ENCODE measurements at regions not wholly inside any gene's neighbourhood (a gene's known extent, or its start where the extent isn't known, plus 50 kb on each side); places are given as distances from the start of the nearest gene placed in this dataset.
A peak's percentile ranks its signal among the peaks of the same experiment; 100 is the strongest.

- peaks cover 27 to 37% of the 10 kb centered on the region in 2 experiments for H3K4me1 Mint-ChIP-seq
- peak overlapping the region; percentile 93 for H3K27ac ChIP-seq (ENCODE audit: insufficient read length, low read depth, low read length)
- H3K18ac ChIP-seq (ENCODE audit: insufficient read length, low read depth, low read length) = no peak overlapping the region
Measured at GRCh38 chr11:92441443-92441726, 216.8 kb downstream of the FAT3 start.

More at GRCh38 chr11:92441443-92441726, 216.8 kb downstream of the FAT3 start:
- no peak overlapping the region for H2BK15ac ChIP-seq (ENCODE audit: low read depth, low read length)
- peaks cover 2% of the 10 kb centered on the region; the same call in 1 of the 2 replicates for H3K79me2 ChIP-seq (ENCODE audit: insufficient read depth, low read length)
- no peak for DNase-seq
- no peaks in the 10 kb centered on the region for H3K9me3 ChIP-seq (ENCODE audit: control insufficient read depth, low read depth, low read length)
- H3K4ac ChIP-seq (ENCODE audit: low read depth, low read length) = no peak overlapping the region
- peak overlapping the region; percentile 90 to 97 (median 93) for H3K27ac Mint-ChIP-seq
- no peaks in the 10 kb centered on the region for H3K9me3 Mint-ChIP-seq
- H2BK120ac ChIP-seq (ENCODE audit: low read depth, low read length, poor library complexity, severe bottlenecking) = peak overlapping the region; percentile 5
- H4K20me1 ChIP-seq (ENCODE audit: control insufficient read depth, insufficient read depth, insufficient read length) = no peaks in the 10 kb centered on the region
- no peak overlapping the region for H4K91ac ChIP-seq (ENCODE audit: insufficient read length, low read depth, low read length)
- H3T11ph ChIP-seq (ENCODE audit: low read length) = no peak overlapping the region
- H3K23ac ChIP-seq (ENCODE audit: insufficient read length, low read depth, low read length) = peak overlapping the region; percentile 52
- no peak overlapping the region for H2AK5ac ChIP-seq (ENCODE audit: insufficient read length, low read length)
- peaks cover 2% of the 10 kb centered on the region for H3K79me1 ChIP-seq (ENCODE audit: insufficient read depth, low read depth, low read length, poor library complexity, severe bottlenecking)
- H3K9ac ChIP-seq (ENCODE audit: extremely low read depth, insufficient read length, low read length) = no peak overlapping the region
- no peak overlapping the region for H2BK20ac ChIP-seq (ENCODE audit: low read depth, low read length, poor library complexity, severe bottlenecking)
- no peaks in the 10 kb centered on the region for H3K27me3 Mint-ChIP-seq (ENCODE audit: low read depth)
- peak overlapping the region in 1 of 2 experiments; percentile 25; a peak in 2 of 5 replicates for H3K4me3 Mint-ChIP-seq
- no peak overlapping the region for H4K5ac ChIP-seq (ENCODE audit: insufficient read length, low read depth, low read length)
- no peak overlapping the region for H3K56ac ChIP-seq (ENCODE audit: insufficient read length, low read depth, low read length)
- H2AFZ ChIP-seq (ENCODE audit: low read length) = no peak overlapping the region
- no peaks in the 10 kb centered on the region for H3K27me3 ChIP-seq (ENCODE audit: insufficient read depth, low read length)
- TF ChIP-seq, protein P1, sequence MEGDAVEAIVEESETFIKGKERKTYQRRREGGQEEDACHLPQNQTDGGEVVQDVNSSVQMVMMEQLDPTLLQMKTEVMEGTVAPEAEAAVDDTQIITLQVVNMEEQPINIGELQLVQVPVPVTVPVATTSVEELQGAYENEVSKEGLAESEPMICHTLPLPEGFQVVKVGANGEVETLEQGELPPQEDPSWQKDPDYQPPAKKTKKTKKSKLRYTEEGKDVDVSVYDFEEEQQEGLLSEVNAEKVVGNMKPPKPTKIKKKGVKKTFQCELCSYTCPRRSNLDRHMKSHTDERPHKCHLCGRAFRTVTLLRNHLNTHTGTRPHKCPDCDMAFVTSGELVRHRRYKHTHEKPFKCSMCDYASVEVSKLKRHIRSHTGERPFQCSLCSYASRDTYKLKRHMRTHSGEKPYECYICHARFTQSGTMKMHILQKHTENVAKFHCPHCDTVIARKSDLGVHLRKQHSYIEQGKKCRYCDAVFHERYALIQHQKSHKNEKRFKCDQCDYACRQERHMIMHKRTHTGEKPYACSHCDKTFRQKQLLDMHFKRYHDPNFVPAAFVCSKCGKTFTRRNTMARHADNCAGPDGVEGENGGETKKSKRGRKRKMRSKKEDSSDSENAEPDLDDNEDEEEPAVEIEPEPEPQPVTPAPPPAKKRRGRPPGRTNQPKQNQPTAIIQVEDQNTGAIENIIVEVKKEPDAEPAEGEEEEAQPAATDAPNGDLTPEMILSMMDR (conservative IDR thresholded peaks at IDR 0.05) = no peak
- H2BK12ac ChIP-seq (ENCODE audit: insufficient read length, low read depth, low read length) = peak overlapping the region; percentile 90
- H3K4me1 ChIP-seq (ENCODE audit: insufficient read depth, low read length) = peaks cover 7% of the 10 kb centered on the region
- no peak overlapping the region for H3K14ac ChIP-seq (ENCODE audit: insufficient read depth, low read length)
- H4K8ac ChIP-seq (replicated peaks; ENCODE audit: insufficient read length, low read depth, low read length) = no peak overlapping the region
- WGBS (ENCODE audit: extremely low coverage, insufficient read length, low lambda C conversion rate) = no CpG with 5 or more reads among the region's 4 CpGs
- no peaks in the 10 kb centered on the region for H3K23me2 ChIP-seq (ENCODE audit: insufficient read length, low read depth, low read length, poor library complexity, severe bottlenecking)
- no peak overlapping the region for H2BK5ac ChIP-seq (ENCODE audit: insufficient read length, low read length)
- no peaks in the 10 kb centered on the region for H3K36me3 Mint-ChIP-seq (ENCODE audit: insufficient read depth in 1 of 3, low read depth in 3 of 3)
- H3K4me2 ChIP-seq (ENCODE audit: insufficient read depth, insufficient read length, low read length) = peak overlapping the region; percentile 40
